KMS-11 (cell line): ENCODE measurements at regions not wholly inside any gene's neighbourhood (a gene's known extent, or its start where the extent isn't known, plus 50 kb on each side); places are given as distances from the start of the nearest gene placed in this dataset.

Source experiments
- H2AFZ ChIP-seq: fragments of 200-600 bp; sonication (generic); 2 replicates; pipeline ENCODE4 v1.6.1; 2016; ENCODE audit warnings: antibody characterized with exemption, mixed run types, low read depth
- H3K27ac ChIP-seq: fragments of 200-600 bp; sonication (generic); 2 replicates; pipeline ENCODE4 v1.6.1; 2016; ENCODE audit warnings: mild to moderate bottlenecking, mixed run types
- H3K27me3 ChIP-seq: fragments of 200-600 bp; sonication (generic); 2 replicates; pipeline ENCODE4 v1.6.1; 2017; ENCODE audit warnings: mild to moderate bottlenecking, low read depth, mixed run types, moderate library complexity; ENCODE audit not compliant: insufficient read depth
- H3K36me3 ChIP-seq: fragments of 200-600 bp; sonication (generic); 2 replicates; pipeline ENCODE4 v1.6.1; 2017; ENCODE audit warnings: mild to moderate bottlenecking, mixed run types; ENCODE audit not compliant: insufficient read depth
- H3K4me1 ChIP-seq: fragments of 200-600 bp; sonication (generic); 2 replicates; pipeline ENCODE4 v1.6.1; 2016; ENCODE audit warnings: mild to moderate bottlenecking, low read depth, mixed run types; ENCODE audit not compliant: poor library complexity, severe bottlenecking
- H3K4me2 ChIP-seq: fragments of 200-600 bp; sonication (generic); 2 replicates; pipeline ENCODE4 v1.7.0; 2016; ENCODE audit warnings: mild to moderate bottlenecking, mixed run types
- H3K4me3 ChIP-seq: fragments of 200-600 bp; sonication (generic); IDR thresholded peaks from 2 replicates; pipeline ENCODE4 v1.6.1; 2017; ENCODE audit warnings: low read depth, low read length, mixed read lengths; ENCODE audit not compliant: insufficient read depth
- H3K79me2 ChIP-seq: fragments of 200-600 bp; sonication (generic); 2 replicates; pipeline ENCODE4 v1.6.1; 2016; ENCODE audit warnings: low read depth, mixed run types; ENCODE audit not compliant: insufficient read depth
- H3K9ac ChIP-seq: fragments of 200-600 bp; sonication (generic); 2 replicates; pipeline ENCODE4 v1.6.1; 2016; ENCODE audit warnings: mild to moderate bottlenecking, mixed run types
- H4K20me1 ChIP-seq: fragments of 200-600 bp; sonication (generic); 2 replicates; pipeline ENCODE4 v1.6.1; 2016; ENCODE audit warnings: mild to moderate bottlenecking, mixed run types; ENCODE audit not compliant: insufficient read depth
- CTCF ChIP-seq: fragments of 200-600 bp; sonication (generic); conservative IDR thresholded peaks from 2 replicates; pipeline ENCODE4 v1.6.1; 2017; ENCODE audit warnings: low read depth, mild to moderate bottlenecking, antibody characterized with exemption, low read length, moderate library complexity, mixed read lengths

- H3K4me2 ChIP-seq: no peak overlapping the region
- H2AFZ ChIP-seq: no peak overlapping the region
- no peak overlapping the region for H3K9ac ChIP-seq
- H3K4me1 ChIP-seq: no peaks in the 10 kb centered on the region
- H3K27ac ChIP-seq: no peak overlapping the region
- no peak for TF ChIP-seq CTCF
- no peaks in the 10 kb centered on the region for H3K27me3 ChIP-seq
- H3K4me3 ChIP-seq: no peak overlapping the region
- no peaks in the 10 kb centered on the region for H3K79me2 ChIP-seq
- H3K36me3 ChIP-seq: no peaks in the 10 kb centered on the region
- no peaks in the 10 kb centered on the region for H4K20me1 ChIP-seq
Observed at GRCh38 chr21:28156590-28156989, 836.1 kb downstream of the LTN1 start.

- Histone ChIP-seq H3K27me3 (no peaks in the 10 kb centered on the region), H2AFZ (no peak overlapping the region), H3K4me1 (no peaks in the 10 kb centered on the region), H3K9ac (no peak overlapping the region), H3K4me2 (no peak overlapping the region), H3K36me3 (no peaks in the 10 kb centered on the region), H3K27ac (no peak overlapping the region), H3K4me3 (no peak overlapping the region), H4K20me1 (no peaks in the 10 kb centered on the region), H3K79me2 (no peaks in the 10 kb centered on the region)
- TF ChIP-seq CTCF: no peak
Observed at GRCh38 chr21:28154121-28154520, 838.6 kb downstream of the LTN1 start.

- no peaks in the 10 kb centered on the region for H3K27me3 ChIP-seq
- no peak for TF ChIP-seq CTCF
Observed at GRCh38 chr21:28152732-28153131, 839.9 kb downstream of the LTN1 start.

GRCh38 chr21:28151758-28152157 is 840.9 kb downstream of the LTN1 start:
- no peaks in the 10 kb centered on the region for H3K79me2 ChIP-seq
- H3K9ac ChIP-seq: no peak overlapping the region
- H3K27ac ChIP-seq: no peak overlapping the region
- H3K27me3 ChIP-seq: no peaks in the 10 kb centered on the region
- no peak for TF ChIP-seq CTCF
- no peaks in the 10 kb centered on the region for H3K4me1 ChIP-seq
- no peaks in the 10 kb centered on the region for H3K36me3 ChIP-seq
- no peaks in the 10 kb centered on the region for H4K20me1 ChIP-seq
- no peak overlapping the region for H3K4me2 ChIP-seq
- no peak overlapping the region for H2AFZ ChIP-seq
- H3K4me3 ChIP-seq: no peak overlapping the region

More at GRCh38 chr21:28152732-28153131, 839.9 kb downstream of the LTN1 start:
- Histone ChIP-seq H3K79me2 (no peaks in the 10 kb centered on the region), H3K4me1 (no peaks in the 10 kb centered on the region), H4K20me1 (no peaks in the 10 kb centered on the region), H3K9ac (no peak overlapping the region), H2AFZ (no peak overlapping the region), H3K27ac (no peak overlapping the region), H3K4me2 (no peak overlapping the region), H3K4me3 (no peak overlapping the region), H3K36me3 (no peaks in the 10 kb centered on the region)

- Histone ChIP-seq H3K4me2 (no peak overlapping the region), H4K20me1 (no peaks in the 10 kb centered on the region), H3K4me3 (no peak overlapping the region), H3K27me3 (no peaks in the 10 kb centered on the region), H3K27ac (no peak overlapping the region), H3K9ac (no peak overlapping the region), H3K36me3 (no peaks in the 10 kb centered on the region), H3K79me2 (no peaks in the 10 kb centered on the region), H2AFZ (no peak overlapping the region), H3K4me1 (no peaks in the 10 kb centered on the region)
- TF ChIP-seq CTCF: no peak
Observed at GRCh38 chr21:28150778-28151177, 841.9 kb downstream of the LTN1 start.
